ENCODE measurements at regions not wholly inside any gene's neighbourhood (a gene's known extent, or its start where the extent isn't known, plus 50 kb on each side); places are given as distances from the start of the nearest gene placed in this dataset.

- TF ChIP-seq, protein P1, sequence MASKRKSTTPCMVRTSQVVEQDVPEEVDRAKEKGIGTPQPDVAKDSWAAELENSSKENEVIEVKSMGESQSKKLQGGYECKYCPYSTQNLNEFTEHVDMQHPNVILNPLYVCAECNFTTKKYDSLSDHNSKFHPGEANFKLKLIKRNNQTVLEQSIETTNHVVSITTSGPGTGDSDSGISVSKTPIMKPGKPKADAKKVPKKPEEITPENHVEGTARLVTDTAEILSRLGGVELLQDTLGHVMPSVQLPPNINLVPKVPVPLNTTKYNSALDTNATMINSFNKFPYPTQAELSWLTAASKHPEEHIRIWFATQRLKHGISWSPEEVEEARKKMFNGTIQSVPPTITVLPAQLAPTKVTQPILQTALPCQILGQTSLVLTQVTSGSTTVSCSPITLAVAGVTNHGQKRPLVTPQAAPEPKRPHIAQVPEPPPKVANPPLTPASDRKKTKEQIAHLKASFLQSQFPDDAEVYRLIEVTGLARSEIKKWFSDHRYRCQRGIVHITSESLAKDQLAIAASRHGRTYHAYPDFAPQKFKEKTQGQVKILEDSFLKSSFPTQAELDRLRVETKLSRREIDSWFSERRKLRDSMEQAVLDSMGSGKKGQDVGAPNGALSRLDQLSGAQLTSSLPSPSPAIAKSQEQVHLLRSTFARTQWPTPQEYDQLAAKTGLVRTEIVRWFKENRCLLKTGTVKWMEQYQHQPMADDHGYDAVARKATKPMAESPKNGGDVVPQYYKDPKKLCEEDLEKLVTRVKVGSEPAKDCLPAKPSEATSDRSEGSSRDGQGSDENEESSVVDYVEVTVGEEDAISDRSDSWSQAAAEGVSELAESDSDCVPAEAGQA (IDR thresholded peaks at IDR 0.05; ENCODE audit: low read depth): peak; percentile 34; the same call in 1 of the 2 replicates
- TF ChIP-seq, protein P1 (CRISPR knock-in tag; IDR thresholded peaks at IDR 0.05; ENCODE audit: borderline replicate concordance): no peak
- no peak for TF ChIP-seq NCOA5 (CRISPR knock-in tag; IDR thresholded peaks at IDR 0.05)
- TF ChIP-seq ZNF660 (CRISPR knock-in tag; IDR thresholded peaks at IDR 0.05; ENCODE audit: borderline replicate concordance, low read depth): no peak
- no peak for TF ChIP-seq TRAFD1 (CRISPR knock-in tag; IDR thresholded peaks at IDR 0.05; ENCODE audit: borderline replicate concordance)
- TF ChIP-seq HNF1B (CRISPR knock-in tag; IDR thresholded peaks at IDR 0.05): peak; percentile 14; the same call in 1 of the 2 replicates
- peak; percentile 83 for TF ChIP-seq HNRNPL (IDR thresholded peaks at IDR 0.05; ENCODE audit: low read depth, low read length)
- TF ChIP-seq BCL3 (CRISPR knock-in tag; IDR thresholded peaks at IDR 0.05): 0 out of 2 replicates have a peak, but pooled peaks have one; percentile 62
- TF ChIP-seq, protein P2, sequence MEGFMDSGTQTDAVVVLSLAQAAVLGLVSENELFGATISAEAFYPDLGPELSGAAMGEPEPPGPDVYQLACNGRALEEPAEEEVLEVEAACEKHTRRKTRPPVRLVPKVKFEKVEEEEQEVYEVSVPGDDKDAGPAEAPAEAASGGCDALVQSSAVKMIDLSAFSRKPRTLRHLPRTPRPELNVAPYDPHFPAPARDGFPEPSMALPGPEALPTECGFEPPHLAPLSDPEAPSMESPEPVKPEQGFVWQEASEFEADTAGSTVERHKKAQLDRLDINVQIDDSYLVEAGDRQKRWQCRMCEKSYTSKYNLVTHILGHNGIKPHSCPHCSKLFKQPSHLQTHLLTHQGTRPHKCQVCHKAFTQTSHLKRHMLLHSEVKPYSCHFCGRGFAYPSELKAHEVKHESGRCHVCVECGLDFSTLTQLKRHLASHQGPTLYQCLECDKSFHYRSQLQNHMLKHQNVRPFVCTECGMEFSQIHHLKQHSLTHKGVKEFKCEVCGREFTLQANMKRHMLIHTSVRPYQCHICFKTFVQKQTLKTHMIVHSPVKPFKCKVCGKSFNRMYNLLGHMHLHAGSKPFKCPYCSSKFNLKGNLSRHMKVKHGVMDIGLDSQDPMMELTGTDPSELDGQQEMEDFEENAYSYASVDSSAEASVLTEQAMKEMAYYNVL (CRISPR knock-in tag; IDR thresholded peaks at IDR 0.05; ENCODE audit: borderline replicate concordance): no peak
- TF ChIP-seq, protein P3, sequence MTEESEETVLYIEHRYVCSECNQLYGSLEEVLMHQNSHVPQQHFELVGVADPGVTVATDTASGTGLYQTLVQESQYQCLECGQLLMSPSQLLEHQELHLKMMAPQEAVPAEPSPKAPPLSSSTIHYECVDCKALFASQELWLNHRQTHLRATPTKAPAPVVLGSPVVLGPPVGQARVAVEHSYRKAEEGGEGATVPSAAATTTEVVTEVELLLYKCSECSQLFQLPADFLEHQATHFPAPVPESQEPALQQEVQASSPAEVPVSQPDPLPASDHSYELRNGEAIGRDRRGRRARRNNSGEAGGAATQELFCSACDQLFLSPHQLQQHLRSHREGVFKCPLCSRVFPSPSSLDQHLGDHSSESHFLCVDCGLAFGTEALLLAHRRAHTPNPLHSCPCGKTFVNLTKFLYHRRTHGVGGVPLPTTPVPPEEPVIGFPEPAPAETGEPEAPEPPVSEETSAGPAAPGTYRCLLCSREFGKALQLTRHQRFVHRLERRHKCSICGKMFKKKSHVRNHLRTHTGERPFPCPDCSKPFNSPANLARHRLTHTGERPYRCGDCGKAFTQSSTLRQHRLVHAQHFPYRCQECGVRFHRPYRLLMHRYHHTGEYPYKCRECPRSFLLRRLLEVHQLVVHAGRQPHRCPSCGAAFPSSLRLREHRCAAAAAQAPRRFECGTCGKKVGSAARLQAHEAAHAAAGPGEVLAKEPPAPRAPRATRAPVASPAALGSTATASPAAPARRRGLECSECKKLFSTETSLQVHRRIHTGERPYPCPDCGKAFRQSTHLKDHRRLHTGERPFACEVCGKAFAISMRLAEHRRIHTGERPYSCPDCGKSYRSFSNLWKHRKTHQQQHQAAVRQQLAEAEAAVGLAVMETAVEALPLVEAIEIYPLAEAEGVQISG (CRISPR knock-in tag; IDR thresholded peaks at IDR 0.05): no peak; the same call in 1 of the 2 replicates
Measured at GRCh38 chr2:20536619-20537422, 89.9 kb downstream of the RHOB start (continued).

Measured in HepG2 (cell line).